Panc1 (cell line): ENCODE measurements at regions not wholly inside any gene's neighbourhood (a gene's known extent, or its start where the extent isn't known, plus 50 kb on each side); places are given as distances from the start of the nearest gene placed in this dataset.

Experiments used
- ATAC-seq: fragments of 200-7000 bp; cut with Tn5 transposase; 2 replicates; pipeline ENCODE4 v1.9.1; 2020; ENCODE audit warnings: mild to moderate bottlenecking, moderate library complexity
- BruUV-seq: library from RNA; stranded (reverse); fragments of 400-500 nt; replicated peaks from 2 replicates; lab custom pipeline; 2021; lab: Mats Ljungman, UMichigan
- CTCF ChIA-PET: fragments of 300-600 bp; sonication (Branson Sonifier 250); formaldehyde crosslinking; loops from one replicate; lab custom pipeline; 2022; ENCODE audit warnings: antibody characterized with exemption; lab: Charles Lee
- POLR2A ChIA-PET: fragments of 300-600 bp; sonication (Branson Sonifier 250); formaldehyde crosslinking; loops from one replicate; lab custom pipeline; 2022; ENCODE audit warnings: antibody characterized with exemption; lab: Charles Lee
- DNase-seq: peaks from one replicate; pipeline ENCODE4 v3.0.0-alpha.2; 2010; ENCODE audit warnings: low read depth, low spot score
- H3K27ac ChIP-seq: 2 replicates; pipeline ENCODE4 v1.5.1; 2011; ENCODE audit warnings: mild to moderate bottlenecking, low read length, inconsistent platforms
- H3K27me3 ChIP-seq: fragments of 200-500 bp; sonication (Bioruptor generic); 2 replicates; pipeline ENCODE4 v1.6.0; 2014; ENCODE audit warnings: low read length, inconsistent platforms; ENCODE audit not compliant: control insufficient read depth, insufficient read depth
- H3K36me3 ChIP-seq: fragments of 200-500 bp; sonication (Bioruptor generic); 2 replicates; pipeline ENCODE4 v1.5.1; 2014; ENCODE audit warnings: inconsistent platforms, mild to moderate bottlenecking, low read length, moderate library complexity; ENCODE audit not compliant: control insufficient read depth, insufficient read depth
- H3K4me1 ChIP-seq: 2 replicates; pipeline ENCODE4 v1.5.1; 2011; ENCODE audit warnings: inconsistent platforms, mild to moderate bottlenecking, low read length, moderate library complexity; ENCODE audit not compliant: control insufficient read depth, insufficient read depth
- H3K4me3 ChIP-seq, 2 experiments: 2 replicates each; pipeline ENCODE4 v1.5.1; 2011 to 2012; ENCODE audit warnings: low read depth in 2 of 2, low read length in 2 of 2, mild to moderate bottlenecking in 2 of 2, inconsistent platforms in 1 of 2, moderate library complexity in 1 of 2
- H3K9me3 ChIP-seq: fragments of 200-500 bp; sonication (Bioruptor generic); 2 replicates; pipeline ENCODE4 v1.5.1; 2014; ENCODE audit warnings: low read depth, mild to moderate bottlenecking, inconsistent platforms, low read length, moderate library complexity; ENCODE audit not compliant: control insufficient read depth, insufficient read depth
- POLR2AphosphoS5 ChIP-seq: IDR thresholded peaks from 2 replicates; pipeline ENCODE4 v1.6.1; 2012; ENCODE audit warnings: mild to moderate bottlenecking, low read depth, low read length, moderate library complexity
- SIN3A ChIP-seq: IDR thresholded peaks from 2 replicates; pipeline ENCODE4 v1.6.1; 2012; ENCODE audit warnings: low read depth, mild to moderate bottlenecking, low read length, moderate library complexity, borderline replicate concordance; ENCODE audit not compliant: insufficient read depth
- TCF7L2 ChIP-seq: IDR thresholded peaks from 2 replicates; pipeline ENCODE4 v1.6.1; 2011; ENCODE audit warnings: mild to moderate bottlenecking, low read depth, low read length, inconsistent platforms
- in situ Hi-C: cut with HindIII; loops from 2 replicates; pipeline ENCODE4 v1.10.0; 2016; ENCODE audit warnings: low sequenced_read_pairs, low pct_unique_long_range_greater_than_20kb
- intact Hi-C: fragments of 100-400 bp; cut with micrococcal nuclease; formaldehyde crosslinking; loops from one replicate; pipeline ENCODE4 v1.10.0; 2022; ENCODE audit not compliant: unreplicated experiment
- TF ChIP-seq, protein P1 (sequence below), 2 experiments: IDR thresholded peaks; 2 replicates each; pipeline ENCODE4 v1.6.1; 2011 to 2012; ENCODE audit warnings: low read depth in 2 of 2, control low read depth in 1 of 2, low read length in 1 of 2, mild to moderate bottlenecking in 1 of 2, moderate library complexity in 1 of 2; ENCODE audit not compliant: insufficient read depth in 1 of 2
- TF ChIP-seq, protein P2 (sequence below): fragments of 450-650 bp; IDR thresholded peaks from 2 replicates; pipeline ENCODE4 v1.5.1; 2017; ENCODE audit warnings: mild to moderate bottlenecking

DNA sequence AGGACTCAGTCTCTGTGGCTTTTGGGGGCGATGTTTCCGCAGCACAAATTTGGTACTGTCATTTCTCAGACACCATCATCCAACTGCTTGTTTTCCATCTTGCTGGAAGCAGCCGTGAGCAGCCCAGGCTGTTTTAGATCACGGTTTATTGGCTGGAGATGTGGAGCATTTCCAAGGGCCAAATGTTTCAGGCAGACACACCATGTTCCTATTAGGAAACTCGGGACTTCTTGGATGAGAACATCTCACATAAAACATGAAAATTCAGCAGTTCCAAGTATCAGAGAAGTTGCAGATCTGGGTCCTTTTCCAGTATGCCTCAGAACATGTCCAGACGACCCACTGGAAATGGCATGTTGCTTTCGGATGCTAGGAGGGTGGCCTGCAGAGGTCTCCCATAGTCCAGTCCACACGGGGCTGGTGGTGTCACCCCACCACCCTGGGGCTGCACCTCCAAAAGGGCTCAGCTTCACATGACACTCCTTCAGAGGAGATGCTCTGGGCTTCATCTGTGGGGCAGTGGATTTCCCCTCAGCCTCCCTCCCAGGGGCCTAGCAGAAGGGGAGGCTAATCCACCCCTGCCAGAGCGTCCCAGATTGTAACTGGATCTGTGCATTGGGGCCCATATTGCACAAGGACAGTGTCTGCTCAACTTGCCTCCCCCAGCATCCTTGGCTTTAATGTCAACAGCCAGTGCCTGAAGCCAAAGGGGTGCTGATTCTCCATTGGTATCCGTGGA lies 176.3 kb downstream of the SCP2D1 start:
- POLR2A ChIA-PET, result no interaction called here
- Histone ChIP-seq H3K36me3 (no peaks in the 10 kb centered on the region), H3K4me3 (no peak overlapping the region), H3K9me3 (no peaks in the 10 kb centered on the region), H3K27me3 (no peaks in the 10 kb centered on the region), H3K4me1 (no peaks in the 10 kb centered on the region), H3K27ac (no peak overlapping the region)
- TF ChIP-seq, protein P1, sequence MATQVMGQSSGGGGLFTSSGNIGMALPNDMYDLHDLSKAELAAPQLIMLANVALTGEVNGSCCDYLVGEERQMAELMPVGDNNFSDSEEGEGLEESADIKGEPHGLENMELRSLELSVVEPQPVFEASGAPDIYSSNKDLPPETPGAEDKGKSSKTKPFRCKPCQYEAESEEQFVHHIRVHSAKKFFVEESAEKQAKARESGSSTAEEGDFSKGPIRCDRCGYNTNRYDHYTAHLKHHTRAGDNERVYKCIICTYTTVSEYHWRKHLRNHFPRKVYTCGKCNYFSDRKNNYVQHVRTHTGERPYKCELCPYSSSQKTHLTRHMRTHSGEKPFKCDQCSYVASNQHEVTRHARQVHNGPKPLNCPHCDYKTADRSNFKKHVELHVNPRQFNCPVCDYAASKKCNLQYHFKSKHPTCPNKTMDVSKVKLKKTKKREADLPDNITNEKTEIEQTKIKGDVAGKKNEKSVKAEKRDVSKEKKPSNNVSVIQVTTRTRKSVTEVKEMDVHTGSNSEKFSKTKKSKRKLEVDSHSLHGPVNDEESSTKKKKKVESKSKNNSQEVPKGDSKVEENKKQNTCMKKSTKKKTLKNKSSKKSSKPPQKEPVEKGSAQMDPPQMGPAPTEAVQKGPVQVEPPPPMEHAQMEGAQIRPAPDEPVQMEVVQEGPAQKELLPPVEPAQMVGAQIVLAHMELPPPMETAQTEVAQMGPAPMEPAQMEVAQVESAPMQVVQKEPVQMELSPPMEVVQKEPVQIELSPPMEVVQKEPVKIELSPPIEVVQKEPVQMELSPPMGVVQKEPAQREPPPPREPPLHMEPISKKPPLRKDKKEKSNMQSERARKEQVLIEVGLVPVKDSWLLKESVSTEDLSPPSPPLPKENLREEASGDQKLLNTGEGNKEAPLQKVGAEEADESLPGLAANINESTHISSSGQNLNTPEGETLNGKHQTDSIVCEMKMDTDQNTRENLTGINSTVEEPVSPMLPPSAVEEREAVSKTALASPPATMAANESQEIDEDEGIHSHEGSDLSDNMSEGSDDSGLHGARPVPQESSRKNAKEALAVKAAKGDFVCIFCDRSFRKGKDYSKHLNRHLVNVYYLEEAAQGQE (IDR thresholded peaks at IDR 0.05; ENCODE audit: insufficient read depth in 1 of 2, low read depth in 2 of 2, low read length in 1 of 2), result no peak
- TF ChIP-seq TCF7L2 (no peak), POLR2AphosphoS5 (no peak), SIN3A (no peak)
- TF ChIP-seq, protein P2, sequence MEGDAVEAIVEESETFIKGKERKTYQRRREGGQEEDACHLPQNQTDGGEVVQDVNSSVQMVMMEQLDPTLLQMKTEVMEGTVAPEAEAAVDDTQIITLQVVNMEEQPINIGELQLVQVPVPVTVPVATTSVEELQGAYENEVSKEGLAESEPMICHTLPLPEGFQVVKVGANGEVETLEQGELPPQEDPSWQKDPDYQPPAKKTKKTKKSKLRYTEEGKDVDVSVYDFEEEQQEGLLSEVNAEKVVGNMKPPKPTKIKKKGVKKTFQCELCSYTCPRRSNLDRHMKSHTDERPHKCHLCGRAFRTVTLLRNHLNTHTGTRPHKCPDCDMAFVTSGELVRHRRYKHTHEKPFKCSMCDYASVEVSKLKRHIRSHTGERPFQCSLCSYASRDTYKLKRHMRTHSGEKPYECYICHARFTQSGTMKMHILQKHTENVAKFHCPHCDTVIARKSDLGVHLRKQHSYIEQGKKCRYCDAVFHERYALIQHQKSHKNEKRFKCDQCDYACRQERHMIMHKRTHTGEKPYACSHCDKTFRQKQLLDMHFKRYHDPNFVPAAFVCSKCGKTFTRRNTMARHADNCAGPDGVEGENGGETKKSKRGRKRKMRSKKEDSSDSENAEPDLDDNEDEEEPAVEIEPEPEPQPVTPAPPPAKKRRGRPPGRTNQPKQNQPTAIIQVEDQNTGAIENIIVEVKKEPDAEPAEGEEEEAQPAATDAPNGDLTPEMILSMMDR, result no peak
- intact Hi-C loops, result loop anchor here (10.0 kb wide), 1 partner anchor 65 kb away; no protein-coding TSS in a partner anchor
- DNase-seq (no peak), ATAC-seq (no peak)
- no TSS peak for BruUV-seq
- in situ Hi-C loops, result no loop called here
- CTCF ChIA-PET, result no interaction called here

DNA sequence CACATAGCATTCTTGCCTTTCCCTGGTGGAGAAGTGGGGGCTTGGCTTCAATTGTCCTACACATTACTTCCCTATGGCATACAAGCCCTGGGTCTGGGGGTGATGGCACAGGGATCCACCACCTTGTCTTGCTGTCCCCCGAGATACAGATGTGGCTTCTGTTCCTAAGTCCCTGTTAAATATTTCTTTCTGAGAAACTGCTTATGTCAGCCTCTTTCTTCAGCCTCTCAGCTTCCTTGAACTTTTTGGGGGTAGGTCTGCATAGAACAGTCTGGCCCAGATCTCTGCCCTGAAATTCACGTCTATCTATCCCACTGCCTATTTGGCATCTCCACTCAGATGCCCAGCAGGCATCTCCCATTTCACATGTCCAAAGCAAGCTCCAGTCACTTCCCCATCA lies 177.4 kb downstream of the SCP2D1 start:
- no peak for ATAC-seq
- Histone ChIP-seq H3K27ac (no peak overlapping the region), H3K27me3 (no peaks in the 10 kb centered on the region), H3K4me3 (no peak overlapping the region), H3K4me1 (no peaks in the 10 kb centered on the region), H3K36me3 (no peaks in the 10 kb centered on the region), H3K9me3 (no peaks in the 10 kb centered on the region)
- TF ChIP-seq, protein P2, result no peak
- TF ChIP-seq SIN3A (no peak), TCF7L2 (no peak), POLR2AphosphoS5 (no peak)
- TF ChIP-seq, protein P1 (IDR thresholded peaks at IDR 0.05; ENCODE audit: insufficient read depth in 1 of 2, low read depth in 2 of 2, low read length in 1 of 2), result no peak
- BruUV-seq, result no TSS peak
- no peak for DNase-seq
- POLR2A ChIA-PET, result no interaction called here
- intact Hi-C loops, result no loop called here
- CTCF ChIA-PET, result no interaction called here
- in situ Hi-C loops, result no loop called here
